HepG2 (cell line): ENCODE measurements at regions not wholly inside any gene's neighbourhood (a gene's known extent, or its start where the extent isn't known, plus 50 kb on each side); places are given as distances from the start of the nearest gene placed in this dataset.

ENCODE experiments used
- ATAC-seq: fragments of 200-7000 bp; cut with Tn5 transposase; 3 replicates; pipeline ENCODE4 v1.9.1; 2020; ENCODE audit warnings: mild to moderate bottlenecking, moderate library complexity
- BruUV-seq: library from RNA; stranded (reverse); fragments of 400-500 nt; replicated peaks from 2 replicates; lab custom pipeline; 2021; lab: Mats Ljungman, UMichigan
- CTCF ChIA-PET: fragments of 300-600 bp; formaldehyde crosslinking; extraction: SDS; loops from one replicate; lab custom pipeline; 2021; ENCODE audit warnings: low total read pairs, inconsistent platforms, low intra/inter-chr PET ratio; lab: Yijun Ruan, JAX
- POLR2A ChIA-PET: fragments of 350-600 bp; sonication (Branson Sonifier 250); formaldehyde crosslinking; loops from one replicate; lab custom pipeline; 2020; ENCODE audit warnings: antibody characterized with exemption, inconsistent platforms; lab: Yijun Ruan, JAX
- DNase-seq: peaks from one replicate; pipeline ENCODE4 v3.0.0-alpha.2; 2015; ENCODE audit warnings: low spot score
- FAIRE-seq: peaks from 3 replicates; lab custom pipeline; 2011; peaks lifted over from hg19 to GRCh38; lab: Jason Lieb, UNC
- H2AFZ ChIP-seq: one replicate; pipeline ENCODE4 v1.6.1; 2011; ENCODE audit warnings: low read length, inconsistent platforms
- H3K27ac ChIP-seq: fragments of 300-600 bp; 3 replicates; pipeline ENCODE4 v1.8.0; 2011; ENCODE audit warnings: mixed run types, mild to moderate bottlenecking, mixed read lengths, low read length, inconsistent platforms; ENCODE audit not compliant: insufficient read depth; ENCODE audit errors: extremely low read length
- H3K27me3 ChIP-seq, 2 experiments: fragments of 200-600 bp in 1 of 2; 2 replicates in 1 of 2; 3 replicates in 1 of 2; pipeline versions ENCODE4 v1.6.0 to v1.8.0; 2011; ENCODE audit warnings: low read length in 2 of 2, mild to moderate bottlenecking in 2 of 2, moderate library complexity in 2 of 2, inconsistent platforms in 1 of 2; ENCODE audit not compliant: insufficient read depth in 2 of 2, control insufficient read depth in 1 of 2
- H3K36me3 ChIP-seq, 2 experiments: fragments of 200-600 bp in 1 of 2; replicated peaks in 1 of 2; 2 replicates in 1 of 2; 3 replicates in 1 of 2; pipeline versions ENCODE4 v1.5.1 to v1.8.0; 2011; ENCODE audit warnings: low read length in 2 of 2, inconsistent platforms in 1 of 2; ENCODE audit not compliant: insufficient read depth in 2 of 2, control insufficient read depth in 1 of 2
- H3K4me1 ChIP-seq: 2 replicates; pipeline ENCODE4 v1.5.1; 2012; ENCODE audit warnings: low read length, inconsistent platforms; ENCODE audit not compliant: insufficient read depth
- H3K4me2 ChIP-seq: 2 replicates; pipeline ENCODE4 v1.6.0; 2011; ENCODE audit warnings: low read depth, low read length, inconsistent platforms
- H3K4me3 ChIP-seq, 3 experiments: fragments of 200-600 bp in 1 of 3; sonication (generic), shearing (Covaris generic) in 1 of 3; replicated peaks in 1 of 3; 2 replicates each; pipeline ENCODE4 v1.5.1; 2011 to 2016; ENCODE audit warnings: low read length in 3 of 3, inconsistent platforms in 2 of 3, low read depth in 2 of 3, mild to moderate bottlenecking in 2 of 3, control low read depth in 1 of 3, mixed read lengths in 1 of 3; ENCODE audit not compliant: insufficient read depth in 1 of 3
- H3K79me2 ChIP-seq: one replicate; pipeline ENCODE4 v1.6.1; 2011; ENCODE audit warnings: low read length, inconsistent platforms; ENCODE audit not compliant: insufficient read depth
- H3K9ac ChIP-seq: 2 replicates; pipeline ENCODE4 v1.6.0; 2011; ENCODE audit warnings: mild to moderate bottlenecking, low read depth, low read length, inconsistent platforms; ENCODE audit not compliant: insufficient read depth
- H3K9me3 ChIP-seq: 2 replicates; pipeline ENCODE4 v1.5.1; 2012; ENCODE audit warnings: mild to moderate bottlenecking, low read length
- H4K20me1 ChIP-seq: 2 replicates; pipeline ENCODE4 v1.6.0; 2011; ENCODE audit warnings: inconsistent platforms, mild to moderate bottlenecking, low read length, moderate library complexity; ENCODE audit not compliant: insufficient read depth
- EZH2 ChIP-seq: conservative IDR thresholded peaks from 2 replicates; pipeline ENCODE4 v1.6.1; 2012; ENCODE audit warnings: mild to moderate bottlenecking, low read depth, low read length, moderate library complexity
- GTF2F1 ChIP-seq: fragments of 150-350 bp; IDR thresholded peaks from 2 replicates; pipeline ENCODE4 v1.6.1; 2014; ENCODE audit warnings: low read length
- HDAC1 ChIP-seq: sonication (generic); formaldehyde crosslinking; IDR thresholded peaks from 2 replicates; pipeline ENCODE4 v1.5.1; 2020; ENCODE audit warnings: mild to moderate bottlenecking, missing genetic modification reagents
- ISL2 ChIP-seq: sonication (generic); formaldehyde crosslinking; IDR thresholded peaks from 2 replicates; pipeline ENCODE4 v1.5.0; 2020; ENCODE audit warnings: missing genetic modification reagents
- JUN ChIP-seq: sonication (generic); formaldehyde crosslinking; IDR thresholded peaks from 2 replicates; pipeline ENCODE4 v1.4.0; 2020; ENCODE audit warnings: mild to moderate bottlenecking, missing genetic modification reagents
- LCORL ChIP-seq, 2 experiments: fragments of 450-650 bp in 1 of 2; sonication (generic) in 1 of 2; formaldehyde crosslinking in 1 of 2; IDR thresholded peaks; 2 replicates each; pipeline versions ENCODE4 v1.5.0 to v1.6.1; 2017 to 2020; ENCODE audit warnings: antibody characterized with exemption in 1 of 2, missing genetic modification reagents in 1 of 2
- PPARG ChIP-seq: conservative IDR thresholded peaks from 2 replicates; pipeline ENCODE4 v1.6.1; 2016; ENCODE audit warnings: missing biosample characterization, missing genetic modification reagents
- RFX1 ChIP-seq: fragments of 450-650 bp; IDR thresholded peaks from 2 replicates; pipeline ENCODE4 v1.6.1; 2017
- ZNF431 ChIP-seq: sonication (generic); formaldehyde crosslinking; IDR thresholded peaks from 2 replicates; pipeline ENCODE4 v1.9.0; 2022; ENCODE audit warnings: missing genetic modification reagents, low read depth, mild to moderate bottlenecking, borderline replicate concordance
- WGBS: methylation state at CpG from one replicate; pipeline ENCODE4 v1.1.6; 2017; ENCODE audit warnings: low lambda C conversion rate; 5-methylcytosine and 5-hydroxymethylcytosine counted together
- in situ Hi-C: cut with HindIII; loops from 2 replicates; pipeline ENCODE4 v1.10.0; 2017; ENCODE audit warnings: low pct_unique_long_range_greater_than_20kb; ENCODE audit not compliant: extremely low pct_ligation_motif_present
- intact Hi-C: fragments of 100-400 bp; cut with micrococcal nuclease; formaldehyde crosslinking; loops from one replicate; pipeline ENCODE4 v1.10.0; 2022; ENCODE audit not compliant: unreplicated experiment
- TF ChIP-seq, protein P1 (sequence below): sonication (generic); formaldehyde crosslinking; IDR thresholded peaks from 2 replicates; pipeline ENCODE4 v1.4.0; 2020; ENCODE audit warnings: missing genetic modification reagents

DNA sequence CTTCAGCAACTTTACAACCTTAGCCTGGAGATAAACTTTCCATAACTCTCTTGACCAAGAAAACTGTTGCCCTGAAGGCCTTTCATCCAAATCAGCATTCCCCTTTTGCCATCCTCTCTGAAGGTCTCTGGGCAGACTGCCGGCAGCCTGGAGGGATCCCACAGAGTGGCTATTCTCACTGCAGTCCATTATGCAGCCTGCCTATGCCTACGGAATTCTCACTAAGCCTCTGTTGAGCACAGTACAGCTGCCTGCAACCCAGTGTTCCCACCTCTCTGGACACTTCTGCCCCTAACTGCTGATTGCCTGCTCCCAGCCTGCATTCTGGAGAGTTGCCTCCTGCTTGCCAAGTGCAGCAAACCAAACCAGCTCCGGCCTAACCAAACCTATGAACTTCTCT lies 548.9 kb upstream of the STEAP1 start:
- H3K9me3 ChIP-seq: peaks cover 41% of the 10 kb centered on the region
- H2AFZ ChIP-seq: no peak overlapping the region
- H3K79me2 ChIP-seq: no peaks in the 10 kb centered on the region
- ATAC-seq: no peak
- no peaks in the 10 kb centered on the region for H3K27me3 ChIP-seq
- no peak overlapping the region for H3K9ac ChIP-seq
- no peak for FAIRE-seq
- H4K20me1 ChIP-seq: no peaks in the 10 kb centered on the region
- no peak for DNase-seq
- intact Hi-C loops (no loop called here), in situ Hi-C loops (no loop called here)
- BruUV-seq: no TSS peak
- TF ChIP-seq HDAC1 (CRISPR knock-in tag) (no peak), GTF2F1 (no peak), ISL2 (CRISPR knock-in tag) (no peak), EZH2 (no peak), ZNF431 (CRISPR knock-in tag) (no peak), PPARG (CRISPR knock-in tag) (no peak), LCORL (IDR thresholded peaks at IDR 0.05) (no peak), LCORL (CRISPR knock-in tag; IDR thresholded peaks at IDR 0.05) (no peak), RFX1 (no peak), JUN (CRISPR knock-in tag) (no peak)
- TF ChIP-seq, protein P1, sequence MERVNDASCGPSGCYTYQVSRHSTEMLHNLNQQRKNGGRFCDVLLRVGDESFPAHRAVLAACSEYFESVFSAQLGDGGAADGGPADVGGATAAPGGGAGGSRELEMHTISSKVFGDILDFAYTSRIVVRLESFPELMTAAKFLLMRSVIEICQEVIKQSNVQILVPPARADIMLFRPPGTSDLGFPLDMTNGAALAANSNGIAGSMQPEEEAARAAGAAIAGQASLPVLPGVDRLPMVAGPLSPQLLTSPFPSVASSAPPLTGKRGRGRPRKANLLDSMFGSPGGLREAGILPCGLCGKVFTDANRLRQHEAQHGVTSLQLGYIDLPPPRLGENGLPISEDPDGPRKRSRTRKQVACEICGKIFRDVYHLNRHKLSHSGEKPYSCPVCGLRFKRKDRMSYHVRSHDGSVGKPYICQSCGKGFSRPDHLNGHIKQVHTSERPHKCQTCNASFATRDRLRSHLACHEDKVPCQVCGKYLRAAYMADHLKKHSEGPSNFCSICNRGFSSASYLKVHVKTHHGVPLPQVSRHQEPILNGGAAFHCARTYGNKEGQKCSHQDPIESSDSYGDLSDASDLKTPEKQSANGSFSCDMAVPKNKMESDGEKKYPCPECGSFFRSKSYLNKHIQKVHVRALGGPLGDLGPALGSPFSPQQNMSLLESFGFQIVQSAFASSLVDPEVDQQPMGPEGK (CRISPR knock-in tag): no peak
- H3K4me1 ChIP-seq: no peaks in the 10 kb centered on the region
- ChIA-PET POLR2A (no interaction called here), CTCF (no interaction called here)
- no peak overlapping the region for H3K27ac ChIP-seq
- H3K36me3 ChIP-seq: no peaks in the 10 kb centered on the region
- WGBS: 22% methylated on average over 3 of the region's 3 CpGs
- H3K4me3 ChIP-seq: no peak overlapping the region
- H3K4me2 ChIP-seq: no peak overlapping the region
